ENCODE measurements at regions not wholly inside any gene's neighbourhood (a gene's known extent, or its start where the extent isn't known, plus 50 kb on each side); places are given as distances from the start of the nearest gene placed in this dataset.

DNA sequence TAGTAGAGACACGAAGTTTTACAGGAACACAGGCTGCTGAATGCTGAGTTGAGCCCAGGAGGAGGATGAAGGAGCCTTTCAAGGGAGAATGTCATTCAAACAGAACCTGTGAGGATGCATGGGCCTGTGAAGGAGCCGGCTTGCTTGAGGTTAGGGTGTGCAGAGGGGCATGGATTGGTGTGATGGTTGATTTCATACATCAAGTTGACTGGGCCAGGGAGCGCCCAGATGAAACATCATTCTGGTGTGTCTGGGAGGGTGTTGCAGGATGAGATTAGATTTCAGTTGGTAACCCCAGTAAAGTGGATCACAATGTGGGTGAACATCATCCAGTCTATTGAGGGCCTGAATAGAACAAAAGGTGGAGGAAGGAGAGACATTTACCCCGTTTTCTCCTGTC, 243.6 kb downstream of the EDEM1 start:
- Mint-ChIP-seq H3K36me3 (ENCODE audit: low read depth) (no peaks in the 10 kb centered on the region), H3K9me3 (no peaks in the 10 kb centered on the region), H3K27me3 (ENCODE audit: low read depth) (no peaks in the 10 kb centered on the region), H3K4me3 (no peak overlapping the region), H3K27ac (ENCODE audit: unreplicated experiment) (no peak overlapping the region), H3K4me1 (no peaks in the 10 kb centered on the region)
- DNase-seq (ENCODE audit: low read depth, low spot score): no peak
- TF ChIP-seq, protein P1, sequence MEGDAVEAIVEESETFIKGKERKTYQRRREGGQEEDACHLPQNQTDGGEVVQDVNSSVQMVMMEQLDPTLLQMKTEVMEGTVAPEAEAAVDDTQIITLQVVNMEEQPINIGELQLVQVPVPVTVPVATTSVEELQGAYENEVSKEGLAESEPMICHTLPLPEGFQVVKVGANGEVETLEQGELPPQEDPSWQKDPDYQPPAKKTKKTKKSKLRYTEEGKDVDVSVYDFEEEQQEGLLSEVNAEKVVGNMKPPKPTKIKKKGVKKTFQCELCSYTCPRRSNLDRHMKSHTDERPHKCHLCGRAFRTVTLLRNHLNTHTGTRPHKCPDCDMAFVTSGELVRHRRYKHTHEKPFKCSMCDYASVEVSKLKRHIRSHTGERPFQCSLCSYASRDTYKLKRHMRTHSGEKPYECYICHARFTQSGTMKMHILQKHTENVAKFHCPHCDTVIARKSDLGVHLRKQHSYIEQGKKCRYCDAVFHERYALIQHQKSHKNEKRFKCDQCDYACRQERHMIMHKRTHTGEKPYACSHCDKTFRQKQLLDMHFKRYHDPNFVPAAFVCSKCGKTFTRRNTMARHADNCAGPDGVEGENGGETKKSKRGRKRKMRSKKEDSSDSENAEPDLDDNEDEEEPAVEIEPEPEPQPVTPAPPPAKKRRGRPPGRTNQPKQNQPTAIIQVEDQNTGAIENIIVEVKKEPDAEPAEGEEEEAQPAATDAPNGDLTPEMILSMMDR (conservative IDR thresholded peaks at IDR 0.05): no peak

DNA sequence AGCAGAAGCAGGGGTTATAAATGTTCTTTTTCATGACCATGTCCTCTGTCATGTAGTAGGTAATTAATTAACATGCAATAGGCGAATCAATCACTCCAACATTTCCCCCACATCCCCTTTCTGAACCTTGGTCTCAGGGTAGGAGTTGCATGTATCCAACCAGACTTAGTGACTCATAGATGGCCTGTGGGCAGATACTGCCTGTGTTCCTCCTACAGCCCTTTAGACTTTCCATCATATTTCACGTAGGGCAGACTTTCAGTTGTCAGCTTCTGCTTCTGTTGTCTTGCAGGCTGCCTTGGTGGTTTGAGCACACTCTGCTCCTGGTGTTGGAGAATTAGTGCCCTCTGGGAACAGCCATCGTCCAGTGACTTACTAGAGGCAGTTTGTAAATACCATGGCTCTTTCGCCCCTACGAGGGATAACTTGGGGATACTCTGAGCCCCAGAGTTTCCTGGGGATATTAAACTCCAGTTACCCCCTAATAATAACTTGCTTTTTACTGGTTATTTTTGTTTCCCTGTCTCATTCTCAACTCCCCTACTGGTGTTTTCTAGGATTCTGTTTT, 244.4 kb downstream of the EDEM1 start:
- Mint-ChIP-seq H3K27ac (ENCODE audit: unreplicated experiment) (no peak overlapping the region), H3K4me1 (no peaks in the 10 kb centered on the region), H3K27me3 (ENCODE audit: low read depth) (no peaks in the 10 kb centered on the region), H3K4me3 (no peak overlapping the region), H3K36me3 (ENCODE audit: low read depth) (no peaks in the 10 kb centered on the region), H3K9me3 (no peaks in the 10 kb centered on the region)
- no peak for DNase-seq (ENCODE audit: low read depth, low spot score)
- TF ChIP-seq, protein P1 (conservative IDR thresholded peaks at IDR 0.05): no peak

DNA sequence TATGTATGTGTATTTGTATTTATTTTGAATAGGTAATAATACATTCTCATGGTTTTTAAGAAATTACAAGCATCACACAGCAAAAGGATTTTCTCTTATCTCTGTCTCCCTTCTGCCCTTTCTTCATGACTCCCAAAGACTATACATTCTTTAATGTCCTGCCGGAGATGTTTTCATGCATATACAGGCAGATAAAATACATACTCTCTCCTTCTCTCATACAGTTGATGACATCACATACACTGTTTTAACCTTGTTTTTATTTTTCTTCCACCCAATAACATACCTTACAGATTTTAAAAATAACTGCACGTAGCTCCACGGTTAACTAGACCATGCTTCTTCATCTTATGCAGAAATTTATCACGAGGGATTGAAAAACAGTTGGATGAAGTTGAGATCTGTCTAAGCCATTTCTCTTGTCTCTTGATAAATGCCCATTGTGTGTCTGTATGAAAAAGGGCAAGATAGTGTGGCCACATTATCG, 249.8 kb downstream of the EDEM1 start:
- TF ChIP-seq, protein P1 (conservative IDR thresholded peaks at IDR 0.05): no peak
- Mint-ChIP-seq H3K4me1 (no peaks in the 10 kb centered on the region), H3K27me3 (ENCODE audit: low read depth) (peaks cover 7% of the 10 kb centered on the region), H3K27ac (ENCODE audit: unreplicated experiment) (no peak overlapping the region), H3K36me3 (ENCODE audit: low read depth) (no peaks in the 10 kb centered on the region), H3K9me3 (no peaks in the 10 kb centered on the region), H3K4me3 (no peak overlapping the region)
- no peak for DNase-seq (ENCODE audit: low read depth, low spot score)

DNA sequence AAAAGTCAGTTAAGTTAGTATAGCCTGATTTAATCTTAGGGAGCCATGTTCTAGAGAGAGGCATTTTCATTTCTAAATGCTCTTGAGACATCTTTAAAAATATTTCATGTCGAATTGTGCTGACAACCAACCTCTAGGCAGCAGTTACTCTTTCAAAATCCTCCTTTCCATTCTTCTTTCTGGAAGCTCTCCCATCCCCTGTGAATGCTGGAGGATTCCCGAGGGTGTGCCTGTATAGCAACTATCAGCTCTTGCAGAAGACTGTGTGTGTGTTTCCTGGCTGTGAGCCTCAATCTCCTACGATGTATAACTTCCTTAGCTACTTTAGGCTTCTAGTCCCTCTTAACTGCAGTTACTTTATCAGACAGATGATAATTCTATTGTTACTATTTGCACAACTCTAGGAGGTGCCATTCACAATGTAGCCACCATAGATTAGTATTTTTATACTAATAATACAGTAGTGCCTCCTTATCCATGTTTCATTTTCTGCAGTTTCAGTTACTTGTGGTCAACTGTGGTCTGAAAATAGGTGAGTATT, 250.3 kb downstream of the EDEM1 start:
- Mint-ChIP-seq H3K36me3 (ENCODE audit: low read depth) (no peaks in the 10 kb centered on the region), H3K27me3 (ENCODE audit: low read depth) (peaks cover 7% of the 10 kb centered on the region), H3K9me3 (no peaks in the 10 kb centered on the region), H3K4me1 (no peaks in the 10 kb centered on the region), H3K4me3 (no peak overlapping the region), H3K27ac (ENCODE audit: unreplicated experiment) (no peak overlapping the region)
- TF ChIP-seq, protein P1 (conservative IDR thresholded peaks at IDR 0.05): no peak
- DNase-seq (ENCODE audit: low read depth, low spot score): no peak

DNA sequence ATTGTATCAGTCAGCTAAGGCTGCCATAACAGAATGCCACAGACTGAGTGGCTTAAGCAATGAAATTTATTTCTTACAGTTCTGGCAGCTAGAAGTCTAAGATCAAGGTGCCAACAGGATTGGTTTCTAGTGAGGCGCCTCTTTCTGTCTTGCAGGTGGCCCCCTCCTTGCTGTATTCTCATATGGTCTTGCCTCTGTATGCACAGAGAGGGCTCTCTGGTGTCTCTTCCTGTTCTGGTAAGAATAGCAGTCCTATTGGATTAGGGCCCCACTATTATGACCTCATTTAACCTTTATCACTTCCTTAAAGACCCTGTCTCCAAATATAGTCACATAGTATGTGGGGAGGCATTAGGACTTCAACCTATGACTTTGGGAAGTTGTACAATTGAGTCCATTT, 253.9 kb downstream of the EDEM1 start:
- no peak overlapping the region for H3K4me3 Mint-ChIP-seq
- no peaks in the 10 kb centered on the region for H3K4me1 Mint-ChIP-seq
- no peaks in the 10 kb centered on the region for H3K36me3 Mint-ChIP-seq (ENCODE audit: low read depth)
- H3K27me3 Mint-ChIP-seq (ENCODE audit: low read depth): peaks cover 7% of the 10 kb centered on the region
- H3K27ac Mint-ChIP-seq (ENCODE audit: unreplicated experiment): no peak overlapping the region
- TF ChIP-seq, protein P1 (conservative IDR thresholded peaks at IDR 0.05): no peak
- peaks cover 5% of the 10 kb centered on the region for H3K9me3 Mint-ChIP-seq
- no peak for DNase-seq (ENCODE audit: low read depth, low spot score)

Data from neural crest cell (in vitro differentiated cells).